Stimulated activated CD4-positive, alpha-beta T cell treated with anti-CD3 and anti-CD28 coated beads, Interleukin-12 subunit alpha, Interleukin-12 subunit beta, amount 100 ng/mL, for 24 hours (primary cell): ENCODE measurements at regions not wholly inside any gene's neighbourhood (a gene's known extent, or its start where the extent isn't known, plus 50 kb on each side); places are given as distances from the start of the nearest gene placed in this dataset.

ENCODE experiments used
- DNase-seq, 2 experiments: peaks; one replicate each; pipeline ENCODE4 v3.0.0-alpha.2; 2020; ENCODE audit warnings: low read depth in 2 of 2

- no peak for DNase-seq
These were observed 746.4 kb downstream of the BRD1 start for GRCh38 chr22:49081261-49081666.

DNA sequence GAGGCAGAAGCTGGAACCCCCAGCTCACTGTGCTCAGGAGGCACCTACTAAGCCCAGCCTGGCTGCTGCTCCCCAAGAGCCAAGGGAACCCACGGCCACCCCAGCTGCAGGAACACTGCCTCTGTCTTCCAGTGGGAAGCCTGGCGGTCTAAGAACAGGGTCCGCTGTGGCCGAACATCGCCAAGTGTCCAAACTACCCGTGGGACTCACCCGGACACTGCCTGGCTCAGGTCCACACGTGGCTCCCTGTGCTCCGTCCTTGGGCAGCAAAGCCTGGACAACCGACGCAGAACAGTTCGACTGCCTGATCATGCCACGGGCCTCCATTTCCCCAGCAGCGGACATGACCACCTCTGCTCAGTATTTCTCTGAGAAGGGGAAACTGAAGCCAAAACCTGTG, 747.0 kb downstream of the BRD1 start:
- DNase-seq: no peak

DNA sequence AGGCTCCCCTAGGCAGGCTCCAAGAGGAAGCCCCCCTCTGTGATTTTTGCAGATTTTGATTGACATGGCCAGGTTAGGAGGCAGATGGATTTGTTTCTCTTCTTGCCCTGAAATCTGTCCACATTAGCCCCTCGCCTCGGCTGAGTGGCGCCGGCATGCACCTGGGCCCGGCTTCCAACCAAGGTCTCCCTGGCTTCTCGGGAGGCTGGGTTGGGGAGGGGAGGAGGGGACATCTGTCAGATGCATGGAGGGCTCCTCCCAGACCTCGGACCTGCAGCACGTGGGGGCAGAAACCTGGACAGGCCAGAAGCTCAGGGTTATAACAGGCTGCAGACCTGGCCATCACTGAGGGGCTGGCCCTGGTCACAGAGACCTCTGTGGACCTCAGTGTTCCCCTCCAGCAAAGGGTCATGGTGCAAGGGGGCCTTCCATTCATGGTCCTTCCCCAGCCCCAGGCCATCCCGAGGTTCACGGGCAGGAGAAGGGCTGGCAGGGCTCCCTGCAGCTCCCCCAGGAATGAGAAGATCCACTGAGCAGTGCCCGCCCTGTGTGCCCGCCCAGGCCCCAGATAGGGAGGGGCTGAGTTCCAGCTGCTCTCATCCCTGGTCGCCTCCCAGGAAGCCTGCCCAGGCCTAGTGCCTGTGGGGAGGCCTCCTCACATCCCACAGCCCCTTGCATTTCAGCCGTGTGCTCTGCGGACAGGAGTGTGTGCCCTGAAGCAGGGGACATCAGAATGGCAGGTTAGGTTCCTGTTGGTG, 747.8 kb downstream of the BRD1 start:
- no peak for DNase-seq

DNA sequence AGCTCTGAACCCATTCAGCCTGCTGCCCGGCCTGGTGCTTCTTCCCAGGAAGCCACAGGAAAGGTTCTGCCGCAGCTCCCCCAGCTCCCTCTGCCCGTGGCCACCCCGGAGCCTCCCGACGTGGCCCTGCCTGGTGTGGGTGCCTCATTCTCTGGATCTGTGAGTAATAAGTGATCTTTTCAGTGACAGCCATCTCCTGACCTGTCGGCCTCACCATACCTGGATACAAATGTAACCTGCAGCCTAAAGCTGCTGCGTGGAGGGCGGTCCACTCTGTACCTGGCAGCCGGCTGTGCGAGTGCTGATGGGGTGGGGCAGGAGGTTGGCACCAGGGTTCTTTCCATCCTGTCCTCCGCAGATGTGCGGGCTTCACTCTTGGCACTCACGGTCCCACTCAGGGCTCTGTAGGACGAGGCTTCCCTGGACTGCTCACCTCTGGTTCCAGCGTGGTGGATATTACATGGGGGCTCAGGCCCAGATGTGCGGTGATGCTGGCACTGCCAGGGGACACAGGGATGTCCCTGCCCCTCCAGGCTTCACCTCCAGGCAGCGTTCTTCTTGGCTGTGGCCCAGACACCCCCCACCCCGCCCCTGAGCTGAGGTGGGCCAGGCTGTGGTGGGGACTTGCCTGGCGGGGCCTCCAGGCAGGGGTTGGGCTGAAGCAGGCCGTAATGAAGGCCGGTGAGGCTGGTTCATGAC, 748.5 kb downstream of the BRD1 start:
- no peak for DNase-seq

DNA sequence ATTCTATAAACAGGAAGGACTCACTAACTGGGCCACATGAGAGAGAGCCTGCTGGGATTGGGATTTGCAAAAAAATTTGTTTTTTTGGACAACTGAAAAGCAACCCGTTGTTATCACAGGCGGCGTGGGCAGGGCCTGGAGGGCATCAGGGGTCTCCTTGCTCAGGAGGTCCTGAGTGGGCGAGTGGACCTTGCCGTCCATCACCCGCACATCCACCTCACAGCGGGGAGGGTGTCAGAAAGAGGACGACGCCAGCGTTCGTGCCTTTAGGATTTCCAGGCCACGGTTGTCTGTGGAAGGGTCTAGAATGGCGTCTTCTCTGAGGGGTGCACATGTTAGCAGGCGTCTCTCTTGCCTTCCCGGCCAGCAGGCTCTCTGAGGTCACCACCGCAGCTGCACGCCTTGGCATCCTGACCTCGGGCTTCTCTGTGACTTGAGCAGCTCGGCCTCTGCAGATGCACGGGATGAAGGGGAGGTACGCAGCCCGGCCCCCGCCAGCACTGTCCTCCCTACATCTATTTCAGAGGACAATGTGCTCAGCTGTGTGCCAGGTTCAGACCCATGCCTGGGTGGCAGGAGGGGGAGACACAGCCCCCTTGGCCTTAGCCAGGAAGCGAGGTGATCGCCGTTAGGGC, 749.5 kb downstream of the BRD1 start:
- no peak for DNase-seq

- DNase-seq: no peak
These were observed 750.1 kb downstream of the BRD1 start for GRCh38 chr22:49077586-49077985.

DNA sequence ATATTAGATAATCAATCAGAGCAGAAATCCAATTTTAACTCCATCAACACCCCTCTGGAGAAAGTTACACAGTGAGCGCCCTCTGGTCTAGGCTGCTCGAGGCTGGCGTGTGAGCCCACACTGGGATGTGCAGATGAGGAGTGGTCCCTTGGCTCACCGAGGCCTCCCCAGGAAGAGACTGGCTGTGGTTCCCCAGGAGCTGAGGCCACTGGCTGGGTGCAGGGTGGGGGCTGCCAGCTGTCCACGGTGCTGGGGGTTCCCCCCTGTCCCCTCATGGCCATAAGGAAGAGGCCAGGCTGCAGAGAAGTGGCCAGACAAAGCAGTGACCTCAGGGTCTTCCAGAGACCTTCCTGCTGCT, 750.7 kb downstream of the BRD1 start:
- no peak for DNase-seq

DNA sequence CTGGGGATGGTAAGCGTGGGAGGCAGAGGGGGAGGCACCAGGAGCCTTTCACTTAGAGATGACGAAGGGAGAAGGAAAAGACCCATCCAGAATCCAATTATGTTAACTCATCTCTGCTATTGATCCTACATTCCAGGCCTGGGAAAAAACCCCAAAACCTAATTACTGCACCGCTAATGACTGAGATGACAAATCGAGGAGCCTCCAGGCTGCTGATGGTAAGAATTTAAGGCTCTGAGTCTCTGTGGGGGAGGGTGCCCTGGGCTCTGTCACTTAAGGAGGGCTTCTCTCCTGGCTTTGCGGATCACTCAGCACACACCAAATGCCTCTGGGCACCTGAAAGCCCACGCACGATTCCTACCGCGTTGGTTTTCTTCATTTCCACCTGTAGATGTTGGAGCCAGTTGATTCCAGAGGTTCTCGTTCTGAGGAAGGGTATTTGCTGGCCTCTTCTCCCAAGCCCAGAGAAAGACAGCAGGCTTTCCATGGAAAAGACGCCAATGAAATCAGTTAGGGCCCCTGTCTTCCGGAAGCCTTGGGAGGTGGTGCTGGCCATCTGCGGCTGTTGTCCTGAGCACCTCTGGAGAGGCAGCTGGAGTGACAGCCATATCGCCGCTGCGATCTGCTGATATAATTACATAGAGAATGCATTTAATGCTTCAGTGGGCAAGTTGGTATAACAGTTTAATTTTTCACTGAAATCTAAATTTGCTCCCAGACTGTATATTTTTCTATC, 751.2 kb downstream of the BRD1 start:
- DNase-seq: no peak

GRCh38 chr22:49075150-49075549, 752.5 kb downstream of the BRD1 start:
- no peak for DNase-seq

- no peak for DNase-seq
These were observed 753.7 kb downstream of the BRD1 start for GRCh38 chr22:49073873-49074417.

DNA sequence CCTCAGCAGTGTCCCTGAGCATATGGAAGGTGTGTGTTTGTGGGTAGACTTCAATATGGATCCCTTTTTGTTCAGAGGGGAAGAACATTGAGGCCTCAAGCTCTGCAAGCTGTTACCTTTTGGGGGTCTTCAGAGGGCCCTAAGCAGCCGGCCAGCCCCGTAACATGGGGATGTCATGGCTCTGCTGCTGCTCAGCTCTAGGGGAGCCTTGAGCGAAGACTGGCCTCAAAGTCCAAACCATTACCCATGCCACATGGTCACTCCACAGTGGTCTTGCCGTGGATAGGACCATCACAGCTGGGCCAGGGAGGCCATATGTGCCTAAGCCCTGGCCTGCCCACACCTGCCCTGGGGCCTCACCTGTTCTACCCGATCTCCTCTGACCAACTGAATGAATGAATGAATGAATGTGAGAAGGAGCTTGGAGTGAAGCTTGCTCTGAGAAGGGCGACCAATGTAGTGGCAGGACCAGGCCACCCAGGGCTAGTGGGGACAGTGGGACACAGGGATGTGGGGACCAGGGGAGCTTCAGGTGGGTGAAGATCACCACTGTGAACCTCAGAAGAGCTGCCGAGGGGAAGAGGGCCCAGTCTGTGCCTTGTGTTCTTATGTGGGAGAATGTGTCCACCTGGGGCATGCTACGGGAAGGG, 754.6 kb downstream of the BRD1 start:
- no peak for DNase-seq

DNA sequence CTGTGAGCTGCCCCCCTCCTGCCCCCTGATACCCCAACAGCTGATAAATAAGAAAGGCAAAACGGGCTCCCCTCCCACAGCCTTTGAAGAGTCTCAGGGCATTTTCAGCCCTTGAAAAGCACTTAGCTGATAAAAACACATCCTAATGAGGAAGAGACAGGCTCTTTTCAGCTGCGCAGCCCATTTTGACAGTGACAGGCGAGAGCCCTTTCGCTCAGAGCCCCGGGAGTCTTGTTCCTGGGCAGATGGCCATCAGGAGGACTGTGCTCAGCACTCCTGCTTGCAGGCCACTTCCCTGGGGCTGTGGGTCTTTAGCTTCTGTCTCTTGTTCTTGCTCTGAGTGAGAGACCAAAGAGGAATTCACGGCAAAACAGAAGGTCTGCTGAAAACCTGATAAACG, 757.2 kb downstream of the BRD1 start:
- no peak for DNase-seq

GRCh38 chr22:49068861-49069500, 758.7 kb downstream of the BRD1 start:
- no peak for DNase-seq

DNA sequence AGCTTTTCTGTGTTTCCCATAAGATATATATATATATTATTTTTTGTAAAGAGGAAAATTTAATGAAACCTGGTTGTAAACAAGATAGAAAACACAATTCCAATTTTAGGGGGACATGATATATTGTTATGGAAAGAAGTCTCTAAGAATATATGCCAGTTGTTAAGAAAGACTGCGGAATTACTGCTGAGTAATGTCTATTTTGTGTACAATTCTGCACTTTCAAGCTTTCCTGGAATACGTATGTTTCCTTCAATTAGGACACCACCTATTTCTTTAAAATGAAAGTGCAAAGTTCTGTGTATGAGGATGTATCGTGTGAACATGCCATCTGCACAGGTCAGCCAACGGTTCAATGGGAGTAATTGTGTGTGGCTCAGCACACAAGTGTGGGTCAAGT, 760.2 kb downstream of the BRD1 start:
- DNase-seq: no peak

DNA sequence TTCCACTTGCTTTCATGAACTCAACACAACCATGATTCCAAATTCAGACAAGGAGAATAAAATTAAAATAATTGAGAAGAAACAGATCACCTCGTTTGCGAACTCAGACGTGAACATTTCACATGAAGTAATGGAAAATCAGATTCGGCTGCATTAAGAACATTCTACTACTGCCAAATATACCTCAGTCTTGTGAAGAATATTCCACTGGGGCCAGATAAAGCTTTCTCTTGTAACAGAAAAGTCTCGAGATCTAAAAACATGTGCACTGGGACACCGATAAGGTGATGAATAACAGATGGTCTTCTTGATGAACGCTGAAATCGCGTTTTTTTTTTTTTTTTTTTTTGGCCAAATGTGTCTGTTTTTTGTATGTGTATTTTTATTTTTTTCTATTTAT, 761.1 kb downstream of the BRD1 start:
- no peak for DNase-seq

GRCh38 chr22:49064836-49065235, 762.8 kb downstream of the BRD1 start:
- DNase-seq: no peak

DNA sequence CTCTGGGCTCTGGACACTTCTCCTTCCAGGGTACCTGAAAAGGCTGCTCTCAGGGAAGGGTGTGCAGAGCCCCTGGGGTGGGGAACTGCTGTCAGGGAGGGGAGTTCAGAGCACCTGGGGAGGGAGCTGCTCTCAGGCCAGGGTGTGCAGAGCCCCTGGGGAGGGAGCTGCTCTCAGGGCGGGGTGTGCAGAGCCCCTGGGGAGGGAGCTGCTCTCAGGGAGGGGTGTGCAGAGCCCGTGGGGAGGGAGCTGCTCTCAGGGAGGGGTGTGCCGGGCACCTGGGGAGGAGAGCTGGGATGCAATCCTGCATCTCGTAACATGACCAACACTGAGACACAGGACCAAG, 764.2 kb downstream of the BRD1 start:
- no peak for DNase-seq

- no peak for DNase-seq
These were observed 764.7 kb downstream of the BRD1 start for GRCh38 chr22:49062802-49063544.

GRCh38 chr22:49062155-49062801, 765.4 kb downstream of the BRD1 start:
- DNase-seq: no peak

DNA sequence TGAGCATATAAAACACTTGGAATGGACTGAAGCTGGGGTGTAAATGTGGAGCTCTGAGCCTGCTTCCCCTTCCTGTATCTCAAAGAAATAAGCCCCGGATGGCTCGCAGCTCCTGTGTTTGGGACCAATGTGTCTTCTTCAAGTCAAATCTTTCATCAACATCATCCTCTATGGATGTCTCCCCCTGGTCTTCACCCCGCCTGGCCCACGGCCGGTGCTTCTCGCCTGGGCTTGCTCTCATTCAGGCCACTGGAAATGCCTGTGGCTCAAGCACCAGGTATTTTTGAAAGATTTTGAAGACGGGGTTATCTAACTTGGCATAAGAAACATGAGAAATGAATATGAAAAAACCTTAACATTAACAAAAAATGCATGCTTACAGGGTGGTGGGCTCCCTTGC, 769.8 kb downstream of the BRD1 start:
- no peak for DNase-seq
